Aorta (tissue), 5 donors: ENCODE measurements at regions not wholly inside any gene's neighbourhood (a gene's known extent, or its start where the extent isn't known, plus 50 kb on each side); places are given as distances from the start of the nearest gene placed in this dataset.

ENCODE experiments used
- ATAC-seq: fragments of 200-7000 bp; cut with Tn5 transposase; one replicate; pipeline ENCODE4 v1.9.1; 2022; ENCODE audit warnings: moderate library complexity; ENCODE audit not compliant: low FRiP score
- DNase-seq, 2 donors: peaks; one replicate each; pipeline ENCODE4 v3.0.0-alpha.2; 2020
- H3K27ac ChIP-seq, 2 donors: one replicate each; pipeline ENCODE4 v1.5.1; 2013; ENCODE audit warnings: low read length in 2 of 2, mild to moderate bottlenecking in 2 of 2, moderate library complexity in 2 of 2, control low read depth in 1 of 2, inconsistent platforms in 1 of 2, low read depth in 1 of 2
- H3K27me3 ChIP-seq, 2 donors: one replicate each; pipeline ENCODE4 v1.6.1; 2013; ENCODE audit warnings: control low read depth in 1 of 2, low read length in 1 of 2, mild to moderate bottlenecking in 1 of 2, moderate library complexity in 1 of 2; ENCODE audit not compliant: insufficient read depth in 2 of 2, control insufficient read depth in 1 of 2
- H3K36me3 ChIP-seq, 2 donors: one replicate each; pipeline ENCODE4 v1.6.1; 2013; ENCODE audit warnings: control low read depth in 1 of 2, low read length in 1 of 2, mild to moderate bottlenecking in 1 of 2; ENCODE audit not compliant: insufficient read depth in 2 of 2, control insufficient read depth in 1 of 2
- H3K4me1 ChIP-seq, 2 donors: one replicate each; pipeline ENCODE4 v1.6.1; 2013; ENCODE audit warnings: low read length in 2 of 2, control low read depth in 1 of 2, mild to moderate bottlenecking in 1 of 2, moderate library complexity in 1 of 2; ENCODE audit not compliant: insufficient read depth in 2 of 2, control insufficient read depth in 1 of 2
- H3K4me3 ChIP-seq, 2 donors: one replicate each; pipeline ENCODE4 v1.5.1; 2013; ENCODE audit warnings: low read length in 2 of 2, control low read depth in 1 of 2, mild to moderate bottlenecking in 1 of 2
- H3K9me3 ChIP-seq: one replicate; pipeline ENCODE4 v1.6.1; 2013; ENCODE audit warnings: mild to moderate bottlenecking, low read length; ENCODE audit not compliant: control insufficient read depth
- WGBS, 2 donors: extraction: QIAGEN DNeasy Blood & Tissue Kit; methylation state at CpG; one replicate each; pipeline ENCODE4 v1.1.7; 2013; 5-methylcytosine and 5-hydroxymethylcytosine counted together
- intact Hi-C, 2 donors: fragments of 100-400 bp; cut with DNase I; formaldehyde crosslinking; loops; one replicate each; pipeline versions ENCODE4 v1.14.2 to v1.15.0; 2022
- donor health status: healthy with polysubstance abuse.
- donor health status: Bipolar disorder and iron deficiency.
- donor health status: DM: no; HTN: no; CAD: no.
- donor health status: DM: no; HTN: no; CAD: no.
- donor health status: DM: yes; HTN: yes; CAD: no.

GRCh38 chr4:79626101-79626500, 218.1 kb upstream of the GK2 start:
- ATAC-seq, result no peak
- H3K4me3 ChIP-seq, result no peak overlapping the region
- peaks cover 2 to 6% of the 10 kb centered on the region in 2 donors for H3K4me1 ChIP-seq
- peaks cover 2% of the 10 kb centered on the region for H3K9me3 ChIP-seq
- no peaks in the 10 kb centered on the region for H3K36me3 ChIP-seq
- 49 to 54% methylated on average over 5 of the region's 5 CpGs for WGBS, 2 donors
- H3K27ac ChIP-seq, result no peak overlapping the region
- intact Hi-C loops, result no loop called here
- DNase-seq, result no peak
- no peaks in the 10 kb centered on the region for H3K27me3 ChIP-seq

- ATAC-seq, result no peak
- no peak for DNase-seq
- Histone ChIP-seq H3K9me3 (peaks cover 2% of the 10 kb centered on the region), H3K27ac (no peak overlapping the region), H3K27me3 (no peaks in the 10 kb centered on the region), H3K4me3 (no peak overlapping the region), H3K4me1 (peaks cover 2 to 6% of the 10 kb centered on the region in 2 donors), H3K36me3 (no peaks in the 10 kb centered on the region)
- intact Hi-C loops, result no loop called here
- WGBS, 2 donors, result 69 to 82% methylated on average over 2 of the region's 2 CpGs
Observed at GRCh38 chr4:79625361-79625760, 217.3 kb upstream of the GK2 start.

- Histone ChIP-seq H3K4me1 (peaks cover 2 to 6% of the 10 kb centered on the region in 2 donors), H3K9me3 (no peaks in the 10 kb centered on the region), H3K36me3 (no peaks in the 10 kb centered on the region), H3K27ac (peak overlapping the region; percentile 57 to 73), H3K27me3 (no peaks in the 10 kb centered on the region), H3K4me3 (peak overlapping the region; percentile 39 to 41)
- ATAC-seq, result peak; percentile 66
- no peak for DNase-seq
- 13 to 15% methylated on average over 12 of the region's 12 CpGs for WGBS, 2 donors
- intact Hi-C loops, result no loop called here
Observed at GRCh38 chr4:79623021-79623870, 215.2 kb upstream of the GK2 start.

GRCh38 chr4:79621061-79621460, 213.0 kb upstream of the GK2 start:
- no peak overlapping the region for H3K4me3 ChIP-seq
- intact Hi-C loops, result no loop called here
- DNase-seq, result no peak
- H3K27ac ChIP-seq, result no peak overlapping the region
- WGBS, 2 donors, result 98 to 100% methylated on average over 1 of the region's 1 CpG
- H3K9me3 ChIP-seq, result no peaks in the 10 kb centered on the region
- no peaks in the 10 kb centered on the region for H3K36me3 ChIP-seq
- peaks cover under 1 to 6% of the 10 kb centered on the region in 2 donors for H3K4me1 ChIP-seq
- H3K27me3 ChIP-seq, result no peaks in the 10 kb centered on the region
- ATAC-seq, result no peak

GRCh38 chr4:79620617-79621016, 212.6 kb upstream of the GK2 start:
- Histone ChIP-seq H3K4me3 (no peak overlapping the region), H3K36me3 (no peaks in the 10 kb centered on the region), H3K27me3 (no peaks in the 10 kb centered on the region), H3K27ac (no peak overlapping the region), H3K4me1 (peaks cover 0 to 6% of the 10 kb centered on the region in 2 donors), H3K9me3 (no peaks in the 10 kb centered on the region)
- ATAC-seq (no peak), DNase-seq (no peak)
- intact Hi-C loops, result no loop called here

- 61 to 65% methylated on average over 3 of the region's 3 CpGs for WGBS, 2 donors
Observed at GRCh38 chr4:79613269-79613935, 205.4 kb upstream of the GK2 start.

GRCh38 chr4:79611026-79611425, 203.0 kb upstream of the GK2 start:
- peaks cover 0 to 2% of the 10 kb centered on the region in 2 donors for H3K4me1 ChIP-seq
- WGBS, 2 donors, result 92 to 96% methylated on average over 5 of the region's 5 CpGs
- no peak overlapping the region for H3K27ac ChIP-seq
- no peaks in the 10 kb centered on the region for H3K27me3 ChIP-seq
- DNase-seq (no peak), ATAC-seq (no peak)
- H3K9me3 ChIP-seq, result no peaks in the 10 kb centered on the region
- H3K36me3 ChIP-seq, result no peaks in the 10 kb centered on the region
- intact Hi-C loops, result loop anchor here in 1 of 2 donors (5.0 kb wide), 1 partner anchor 41 kb away; no protein-coding TSS in a partner anchor
- H3K4me3 ChIP-seq, result no peak overlapping the region

More at GRCh38 chr4:79613269-79613935, 205.4 kb upstream of the GK2 start:
- H3K4me1 ChIP-seq, result peaks cover 0 to 2% of the 10 kb centered on the region in 2 donors
- H3K4me3 ChIP-seq, result no peak overlapping the region
- no peak overlapping the region for H3K27ac ChIP-seq
- no peak for ATAC-seq
- H3K27me3 ChIP-seq, result no peaks in the 10 kb centered on the region
- H3K9me3 ChIP-seq, result no peaks in the 10 kb centered on the region
- H3K36me3 ChIP-seq, result no peaks in the 10 kb centered on the region
- intact Hi-C loops, result loop anchor here in 1 of 2 donors (5.0 kb wide), 1 partner anchor 39 kb away; no protein-coding TSS in a partner anchor
- no peak for DNase-seq

- intact Hi-C loops, result loop anchor here in 1 of 2 donors (5.0 kb wide), 1 partner anchor 42 kb away; no protein-coding TSS in a partner anchor
- Histone ChIP-seq H3K27ac (no peak overlapping the region), H3K4me1 (peaks cover 0 to 2% of the 10 kb centered on the region in 2 donors), H3K9me3 (no peaks in the 10 kb centered on the region), H3K27me3 (no peaks in the 10 kb centered on the region), H3K36me3 (no peaks in the 10 kb centered on the region), H3K4me3 (no peak overlapping the region)
- ATAC-seq (peak; percentile 19), DNase-seq (no peak)
- WGBS, 2 donors, result 5 to 6% methylated on average over 2 of the region's 2 CpGs
Observed at GRCh38 chr4:79609817-79610216, 201.8 kb upstream of the GK2 start.
